ENCODE measurements at regions not wholly inside any gene's neighbourhood (a gene's known extent, or its start where the extent isn't known, plus 50 kb on each side); places are given as distances from the start of the nearest gene placed in this dataset.

GRCh38 chr3:163547014-163547685 is 1531.1 kb downstream of the SI start (continued):
- TF ChIP-seq ZNF311 (tag by site-specific recombination; IDR thresholded peaks at IDR 0.05; ENCODE audit: borderline replicate concordance) (no peak), ZNF398 (tag by site-specific recombination; IDR thresholded peaks at IDR 0.05) (no peak), ZNF433 (tag by site-specific recombination; IDR thresholded peaks at IDR 0.05; ENCODE audit: low read depth) (no peak), ZBTB21 (tag by site-specific recombination; IDR thresholded peaks at IDR 0.05) (no peak), ZNF335 (tag by site-specific recombination; conservative IDR thresholded peaks at IDR 0.05) (no peak), ZNF548 (tag by site-specific recombination; IDR thresholded peaks at IDR 0.05) (no peak), ZNF670 (tag by site-specific recombination; IDR thresholded peaks at IDR 0.05; ENCODE audit: low read depth) (no peak)

GRCh38 chr3:163543662-163544061 is 1534.6 kb downstream of the SI start:
- TF ChIP-seq HOXA7 (CRISPR knock-in tag; IDR thresholded peaks at IDR 0.05; ENCODE audit: borderline replicate concordance): no peak
- TF ChIP-seq ATF2 (tag by site-specific recombination; IDR thresholded peaks at IDR 0.05; ENCODE audit: low read depth): peak; percentile 35; the same call in 1 of the 2 replicates
- H3K36me3 ChIP-seq (ENCODE audit: control insufficient read depth in 2 of 2, insufficient read depth in 1 of 2, low read length in 2 of 2): no peaks in the 10 kb centered on the region
- no peaks in the 10 kb centered on the region for H3K9me3 ChIP-seq (ENCODE audit: control insufficient read depth, insufficient read depth, low read depth, low read length)
- ChIA-PET POLR2A (no interaction called here), CTCF (no interaction called here)
- H3K27ac ChIP-seq (ENCODE audit: extremely low read depth, low read depth, low read length): no peak overlapping the region
- H3K4me1 ChIP-seq (ENCODE audit: control insufficient read depth, insufficient read depth, low read length): no peaks in the 10 kb centered on the region
- no peak overlapping the region for H3K4me3 ChIP-seq (ENCODE audit: low read depth, low read length)

GRCh38 chr3:163541629-163542028 is 1536.7 kb downstream of the SI start:
- H3K4me1 ChIP-seq (ENCODE audit: control insufficient read depth, insufficient read depth, low read length): no peaks in the 10 kb centered on the region
- H3K9me3 ChIP-seq (ENCODE audit: control insufficient read depth, insufficient read depth, low read depth, low read length): no peaks in the 10 kb centered on the region
- H3K27ac ChIP-seq (ENCODE audit: extremely low read depth, low read depth, low read length): no peak overlapping the region
- no peak overlapping the region for H3K4me3 ChIP-seq (ENCODE audit: low read depth, low read length)
- ChIA-PET POLR2A (no interaction called here), CTCF (no interaction called here)
- no peaks in the 10 kb centered on the region for H3K36me3 ChIP-seq (ENCODE audit: control insufficient read depth in 2 of 2, insufficient read depth in 1 of 2, low read length in 2 of 2)
- no peak for TF ChIP-seq ZNF221 (tag by site-specific recombination; IDR thresholded peaks at IDR 0.05; ENCODE audit: borderline replicate concordance)
- no peak for TF ChIP-seq CTCF (tag by site-specific recombination; IDR thresholded peaks at IDR 0.05)
- TF ChIP-seq ZNF580 (tag by site-specific recombination; IDR thresholded peaks at IDR 0.05): no peak
- no peak for TF ChIP-seq ZNF19 (tag by site-specific recombination; IDR thresholded peaks at IDR 0.05; ENCODE audit: low read depth)
- TF ChIP-seq ZNF311 (tag by site-specific recombination; IDR thresholded peaks at IDR 0.05; ENCODE audit: borderline replicate concordance): no peak
- no peak for TF ChIP-seq ZBTB48 (tag by site-specific recombination; IDR thresholded peaks at IDR 0.05)
- no peak for TF ChIP-seq ZNF133 (tag by site-specific recombination; IDR thresholded peaks at IDR 0.05)
- no peak for TF ChIP-seq ZBTB20 (tag by site-specific recombination; IDR thresholded peaks at IDR 0.05)
- TF ChIP-seq ZNF785 (tag by site-specific recombination; IDR thresholded peaks at IDR 0.05): no peak
- no peak for TF ChIP-seq PRDM6 (tag by site-specific recombination; IDR thresholded peaks at IDR 0.05)
- TF ChIP-seq ZNF2 (tag by site-specific recombination; IDR thresholded peaks at IDR 0.05): no peak
- no peak for TF ChIP-seq ZNF660 (tag by site-specific recombination; IDR thresholded peaks at IDR 0.05)
- TF ChIP-seq KLF1 (tag by site-specific recombination; IDR thresholded peaks at IDR 0.05): no peak
- no peak for TF ChIP-seq ZBTB44 (tag by site-specific recombination; IDR thresholded peaks at IDR 0.05)
- no peak for TF ChIP-seq ZNF157 (tag by site-specific recombination; IDR thresholded peaks at IDR 0.05)
- no peak for TF ChIP-seq ZEB2 (tag by site-specific recombination; IDR thresholded peaks at IDR 0.05)

Data from HEK293 (cell line).